AG04449 (cell line): ENCODE measurements at regions not wholly inside any gene's neighbourhood (a gene's known extent, or its start where the extent isn't known, plus 50 kb on each side); places are given as distances from the start of the nearest gene placed in this dataset.

Experiments
- CTCF ChIA-PET: fragments of 350-600 bp; formaldehyde crosslinking; extraction: SDS; loops from one replicate; lab custom pipeline; 2021; ENCODE audit warnings: antibody characterized with exemption; lab: Yijun Ruan, JAX
- POLR2A ChIA-PET: fragments of 400-600, 350-600 bp; formaldehyde crosslinking; extraction: SDS; loops from one replicate; lab custom pipeline; 2020; ENCODE audit warnings: antibody characterized with exemption, inconsistent platforms; lab: Yijun Ruan, JAX
- DNase-seq: peaks from one replicate; pipeline ENCODE4 v3.0.0-alpha.2; 2010; ENCODE audit warnings: low read depth, low spot score
- H3K4me3 ChIP-seq: 2 replicates; pipeline ENCODE4 v1.5.1; 2011; ENCODE audit warnings: low read depth, mild to moderate bottlenecking, control low read depth, low read length
- CTCF ChIP-seq: IDR thresholded peaks from one replicate; pipeline ENCODE4 v1.5.1; 2011; ENCODE audit warnings: mild to moderate bottlenecking, moderate library complexity, low read length, control low read depth, inconsistent platforms; ENCODE audit not compliant: insufficient read depth; ENCODE audit errors: missing control alignments

- CTCF ChIA-PET: no interaction called here
- POLR2A ChIA-PET: no interaction called here
Observed at GRCh38 chr3:70813311-70813710, 500.9 kb upstream of the MDFIC2 start.

GRCh38 chr3:70811880-70812279, 499.4 kb upstream of the MDFIC2 start:
- H3K4me3 ChIP-seq: no peak overlapping the region
- ChIA-PET CTCF (no interaction called here), POLR2A (no interaction called here)
- TF ChIP-seq CTCF: no peak
- DNase-seq: peak; percentile 55

More at GRCh38 chr3:70813311-70813710, 500.9 kb upstream of the MDFIC2 start:
- TF ChIP-seq CTCF: no peak
- no peak overlapping the region for H3K4me3 ChIP-seq
- no peak for DNase-seq

GRCh38 chr3:70808881-70809280, 496.4 kb upstream of the MDFIC2 start:
- POLR2A ChIA-PET: no interaction called here
- CTCF ChIA-PET: no interaction called here
- no peak for DNase-seq
- TF ChIP-seq CTCF: no peak
- H3K4me3 ChIP-seq: no peak overlapping the region

GRCh38 chr3:70806556-70806955, 494.1 kb upstream of the MDFIC2 start:
- CTCF ChIA-PET: no interaction called here
- POLR2A ChIA-PET: no interaction called here
- H3K4me3 ChIP-seq: no peak overlapping the region
- DNase-seq: no peak
- no peak for TF ChIP-seq CTCF

- DNase-seq: no peak
- TF ChIP-seq CTCF: no peak
- no peak overlapping the region for H3K4me3 ChIP-seq
- POLR2A ChIA-PET: no interaction called here
- CTCF ChIA-PET: no interaction called here
Observed at GRCh38 chr3:70806021-70806420, 493.6 kb upstream of the MDFIC2 start.

- TF ChIP-seq CTCF: no peak
- CTCF ChIA-PET: no interaction called here
- DNase-seq: peak; percentile 7
- POLR2A ChIA-PET: no interaction called here
- no peak overlapping the region for H3K4me3 ChIP-seq
Observed at GRCh38 chr3:70805061-70805889, 492.8 kb upstream of the MDFIC2 start.
